ENCODE measurements at regions not wholly inside any gene's neighbourhood (a gene's known extent, or its start where the extent isn't known, plus 50 kb on each side); places are given as distances from the start of the nearest gene placed in this dataset.

DNA sequence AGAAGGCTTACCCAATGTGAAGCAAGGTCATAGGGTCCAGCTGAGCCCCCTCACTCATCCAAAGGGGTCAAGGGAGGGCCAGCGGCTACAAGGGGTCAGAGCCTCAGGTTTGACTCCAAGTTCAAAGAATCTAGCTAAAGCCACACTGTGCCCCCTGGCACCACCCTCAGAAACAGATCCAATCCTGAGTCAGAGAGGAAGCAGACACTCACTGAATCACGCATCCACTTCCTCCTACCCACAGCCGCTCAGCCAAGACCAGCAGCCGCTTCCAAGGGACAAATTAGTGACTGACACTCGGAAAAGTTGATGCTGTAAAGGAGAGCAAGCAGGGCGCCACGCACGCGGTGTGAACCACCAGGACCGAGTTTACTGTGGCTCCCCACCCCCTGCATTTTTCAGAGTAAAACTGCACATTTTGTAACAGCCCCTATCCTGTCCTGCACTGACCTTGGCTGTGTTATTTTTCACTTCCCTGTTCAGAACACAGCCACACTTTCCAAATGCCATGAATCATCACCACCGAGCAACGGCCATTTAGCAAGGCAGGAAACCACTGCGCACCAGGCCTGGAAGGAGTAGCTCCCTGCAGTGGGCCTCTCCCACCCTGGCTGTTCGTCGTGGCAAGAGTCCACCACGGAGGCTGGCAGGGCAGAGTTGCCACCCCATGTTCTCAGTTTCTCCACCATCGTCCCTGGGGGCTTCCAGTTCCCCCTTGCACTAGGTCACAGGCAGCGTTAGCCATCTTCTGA lies 147.8 kb downstream of the TOMM20 start (continued):
- peak; percentile 62 for TF ChIP-seq EP300 (IDR thresholded peaks at IDR 0.05; ENCODE audit: low read length)
- TF ChIP-seq FOXJ3 (CRISPR knock-in tag; IDR thresholded peaks at IDR 0.05), result no peak
- TF ChIP-seq ZSCAN32 (CRISPR knock-in tag; IDR thresholded peaks at IDR 0.05), result 0 out of 2 replicates have a peak, but pooled peaks have one; percentile 11
- TF ChIP-seq ZBTB1 (CRISPR knock-in tag; IDR thresholded peaks at IDR 0.05; ENCODE audit: borderline replicate concordance, low read depth), result no peak; the same call in 1 of the 2 replicates
- no peak for TF ChIP-seq HNRNPL (IDR thresholded peaks at IDR 0.05; ENCODE audit: low read depth, low read length)
- TF ChIP-seq, protein P1, sequence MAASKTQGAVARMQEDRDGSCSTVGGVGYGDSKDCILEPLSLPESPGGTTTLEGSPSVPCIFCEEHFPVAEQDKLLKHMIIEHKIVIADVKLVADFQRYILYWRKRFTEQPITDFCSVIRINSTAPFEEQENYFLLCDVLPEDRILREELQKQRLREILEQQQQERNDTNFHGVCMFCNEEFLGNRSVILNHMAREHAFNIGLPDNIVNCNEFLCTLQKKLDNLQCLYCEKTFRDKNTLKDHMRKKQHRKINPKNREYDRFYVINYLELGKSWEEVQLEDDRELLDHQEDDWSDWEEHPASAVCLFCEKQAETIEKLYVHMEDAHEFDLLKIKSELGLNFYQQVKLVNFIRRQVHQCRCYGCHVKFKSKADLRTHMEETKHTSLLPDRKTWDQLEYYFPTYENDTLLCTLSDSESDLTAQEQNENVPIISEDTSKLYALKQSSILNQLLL (CRISPR knock-in tag; IDR thresholded peaks at IDR 0.05; ENCODE audit: borderline replicate concordance), result no peak
- no peak for TF ChIP-seq HDAC3 (IDR thresholded peaks at IDR 0.05; ENCODE audit: borderline replicate concordance, partially characterized antibody)
- no peak; the same call in 1 of the 2 replicates for TF ChIP-seq NR2C1 (IDR thresholded peaks at IDR 0.05)
- TF ChIP-seq NR2C1 (tag; IDR thresholded peaks at IDR 0.05), result peak; percentile 78
- TF ChIP-seq, protein P2, sequence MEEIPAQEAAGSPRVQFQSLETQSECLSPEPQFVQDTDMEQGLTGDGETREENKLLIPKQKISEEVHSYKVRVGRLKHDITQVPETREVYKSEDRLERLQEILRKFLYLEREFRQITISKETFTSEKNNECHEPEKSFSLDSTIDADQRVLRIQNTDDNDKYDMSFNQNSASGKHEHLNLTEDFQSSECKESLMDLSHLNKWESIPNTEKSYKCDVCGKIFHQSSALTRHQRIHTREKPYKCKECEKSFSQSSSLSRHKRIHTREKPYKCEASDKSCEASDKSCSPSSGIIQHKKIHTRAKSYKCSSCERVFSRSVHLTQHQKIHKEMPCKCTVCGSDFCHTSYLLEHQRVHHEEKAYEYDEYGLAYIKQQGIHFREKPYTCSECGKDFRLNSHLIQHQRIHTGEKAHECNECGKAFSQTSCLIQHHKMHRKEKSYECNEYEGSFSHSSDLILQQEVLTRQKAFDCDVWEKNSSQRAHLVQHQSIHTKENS (CRISPR knock-in tag; IDR thresholded peaks at IDR 0.05), result no peak
- TF ChIP-seq ZNF165 (CRISPR knock-in tag; IDR thresholded peaks at IDR 0.05; ENCODE audit: borderline replicate concordance), result 0 out of 2 replicates have a peak, but pooled peaks have one; percentile 23
- TF ChIP-seq CEBPB (tag; IDR thresholded peaks at IDR 0.05), result peak; percentile 57
- TF ChIP-seq MTA1 (IDR thresholded peaks at IDR 0.05; ENCODE audit: borderline replicate concordance), result peak; percentile 54; the same call in 1 of the 2 replicates
- TF ChIP-seq, protein P3, sequence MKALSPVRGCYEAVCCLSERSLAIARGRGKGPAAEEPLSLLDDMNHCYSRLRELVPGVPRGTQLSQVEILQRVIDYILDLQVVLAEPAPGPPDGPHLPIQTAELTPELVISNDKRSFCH (CRISPR knock-in tag; IDR thresholded peaks at IDR 0.05), result no peak
- TF ChIP-seq, protein P3 (tag; IDR thresholded peaks at IDR 0.05), result peak; percentile 89
- TF ChIP-seq ELK3 (CRISPR knock-in tag; IDR thresholded peaks at IDR 0.05), result peak; percentile 77; the same call in 1 of the 2 replicates
- no peak for TF ChIP-seq DACH1 (IDR thresholded peaks at IDR 0.05; ENCODE audit: partially characterized antibody)
- TF ChIP-seq HOMEZ (CRISPR knock-in tag; IDR thresholded peaks at IDR 0.05), result no peak
- TF ChIP-seq ZNF699 (CRISPR knock-in tag; IDR thresholded peaks at IDR 0.05; ENCODE audit: insufficient replicate concordance), result peak; percentile 46
- no peak for TF ChIP-seq MYC (IDR thresholded peaks at IDR 0.05; ENCODE audit: low read depth, low read length)
- peak; percentile 39; the same call in 1 of the 2 replicates for TF ChIP-seq MYC (CRISPR knock-in tag; IDR thresholded peaks at IDR 0.05; ENCODE audit: borderline replicate concordance, low read depth)
- TF ChIP-seq SAP30 (IDR thresholded peaks at IDR 0.05; ENCODE audit: borderline replicate concordance, insufficient read depth, low read depth, low read length, poor library complexity, severe bottlenecking), result no peak
- no peak for TF ChIP-seq ZNF551 (CRISPR knock-in tag; IDR thresholded peaks at IDR 0.05)

Data from K562 (cell line).